AG10803 (cell line): ENCODE measurements at regions not wholly inside any gene's neighbourhood (a gene's known extent, or its start where the extent isn't known, plus 50 kb on each side); places are given as distances from the start of the nearest gene placed in this dataset.

Experiments
- DNase-seq: peaks from one replicate; pipeline ENCODE4 v3.0.0; 2010; ENCODE audit warnings: low read depth
- H3K4me3 ChIP-seq: 2 replicates; pipeline ENCODE4 v1.5.1; 2011; ENCODE audit warnings: mild to moderate bottlenecking, low read length, control low read depth
- TF ChIP-seq, protein P1 (sequence below): conservative IDR thresholded peaks from 2 replicates; pipeline ENCODE4 v1.5.1; 2011; ENCODE audit warnings: mild to moderate bottlenecking, low read length, control low read depth, inconsistent platforms

DNA sequence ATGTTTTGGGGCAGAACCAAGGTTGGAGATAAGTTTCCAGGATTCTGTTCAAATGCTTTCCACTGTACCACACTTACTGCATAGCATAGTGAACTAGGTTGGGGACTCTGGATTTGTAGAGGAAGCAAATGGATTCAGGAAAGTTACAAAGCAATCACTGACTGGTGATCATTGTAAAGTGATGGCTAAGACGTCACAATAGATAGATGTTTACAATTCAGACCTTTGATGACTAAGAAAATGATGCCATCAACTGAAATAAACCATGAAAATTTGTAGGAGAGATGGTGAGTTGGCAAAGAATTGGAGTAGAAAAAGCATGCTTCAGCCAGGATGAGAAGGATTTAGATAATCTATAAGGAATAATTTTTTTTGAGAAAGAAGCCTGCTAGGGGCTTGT is 178.0 kb downstream of the UBE2E3 start:
- TF ChIP-seq, protein P1, sequence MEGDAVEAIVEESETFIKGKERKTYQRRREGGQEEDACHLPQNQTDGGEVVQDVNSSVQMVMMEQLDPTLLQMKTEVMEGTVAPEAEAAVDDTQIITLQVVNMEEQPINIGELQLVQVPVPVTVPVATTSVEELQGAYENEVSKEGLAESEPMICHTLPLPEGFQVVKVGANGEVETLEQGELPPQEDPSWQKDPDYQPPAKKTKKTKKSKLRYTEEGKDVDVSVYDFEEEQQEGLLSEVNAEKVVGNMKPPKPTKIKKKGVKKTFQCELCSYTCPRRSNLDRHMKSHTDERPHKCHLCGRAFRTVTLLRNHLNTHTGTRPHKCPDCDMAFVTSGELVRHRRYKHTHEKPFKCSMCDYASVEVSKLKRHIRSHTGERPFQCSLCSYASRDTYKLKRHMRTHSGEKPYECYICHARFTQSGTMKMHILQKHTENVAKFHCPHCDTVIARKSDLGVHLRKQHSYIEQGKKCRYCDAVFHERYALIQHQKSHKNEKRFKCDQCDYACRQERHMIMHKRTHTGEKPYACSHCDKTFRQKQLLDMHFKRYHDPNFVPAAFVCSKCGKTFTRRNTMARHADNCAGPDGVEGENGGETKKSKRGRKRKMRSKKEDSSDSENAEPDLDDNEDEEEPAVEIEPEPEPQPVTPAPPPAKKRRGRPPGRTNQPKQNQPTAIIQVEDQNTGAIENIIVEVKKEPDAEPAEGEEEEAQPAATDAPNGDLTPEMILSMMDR = no peak
- peak; percentile 38 for DNase-seq
- no peak overlapping the region for H3K4me3 ChIP-seq

DNA sequence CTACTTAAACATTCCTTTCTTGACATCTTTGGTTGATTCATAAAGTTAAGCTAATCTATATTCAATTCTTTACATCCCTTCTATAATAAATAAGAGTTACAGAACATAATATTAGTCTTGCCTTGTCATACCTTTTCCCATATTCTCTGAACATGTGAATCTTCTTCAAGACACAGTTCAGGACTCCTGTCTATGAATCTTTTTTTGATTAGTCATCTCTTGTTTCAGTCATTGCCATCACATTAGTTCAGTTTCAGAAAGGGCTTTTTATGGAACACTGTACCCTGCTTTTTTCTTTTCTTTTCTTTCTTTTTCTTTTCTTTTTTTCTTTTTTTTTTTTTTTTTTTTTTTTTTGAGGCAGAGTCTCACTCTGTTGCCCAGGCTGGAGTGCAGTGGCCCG is 181.2 kb downstream of the UBE2E3 start:
- TF ChIP-seq, protein P1 = no peak
- no peak overlapping the region for H3K4me3 ChIP-seq
- DNase-seq = no peak

DNA sequence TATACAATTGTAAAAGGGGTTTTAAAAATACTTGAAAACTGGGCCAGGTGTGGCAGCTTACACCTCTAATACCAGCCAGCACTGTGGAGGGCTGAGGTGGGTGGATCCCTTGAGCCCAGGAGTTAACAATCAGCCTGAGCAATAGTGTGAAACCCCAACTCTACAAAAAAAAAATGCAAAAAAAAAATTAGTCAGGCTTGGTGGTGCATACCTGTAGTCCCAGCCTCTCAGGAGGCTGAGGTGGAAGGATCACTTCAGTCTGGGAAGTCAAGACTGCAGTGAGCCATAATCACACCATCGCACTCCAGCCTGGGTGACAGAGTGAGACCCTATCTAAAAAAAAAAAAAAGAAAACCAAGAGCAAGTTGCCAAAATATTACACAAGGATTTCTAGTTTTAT is 182.7 kb downstream of the UBE2E3 start:
- no peak overlapping the region for H3K4me3 ChIP-seq

DNA sequence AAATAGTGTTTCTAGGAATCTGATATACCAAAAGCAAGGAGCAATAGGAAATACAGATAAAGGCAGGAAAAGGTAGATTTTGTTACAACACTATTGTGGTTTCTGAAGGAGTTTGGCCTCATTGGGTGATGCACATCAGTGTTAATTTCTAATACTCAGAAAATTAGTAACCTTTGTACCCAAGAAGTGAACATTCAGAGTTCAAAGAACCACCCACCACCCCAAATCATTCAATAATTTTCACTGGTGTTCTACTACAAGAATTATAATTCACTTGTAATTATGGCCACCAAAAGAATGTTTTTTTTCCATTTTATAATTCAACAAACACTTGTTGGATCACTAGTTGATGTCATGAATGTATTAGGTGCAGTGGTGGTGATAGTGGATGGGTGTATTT is 183.3 kb downstream of the UBE2E3 start:
- no peak for DNase-seq
- TF ChIP-seq, protein P1 = no peak
- no peak overlapping the region for H3K4me3 ChIP-seq

More for the DNA sequence above, 182.7 kb downstream of the UBE2E3 start:
- TF ChIP-seq, protein P1 = no peak
- no peak for DNase-seq

DNA sequence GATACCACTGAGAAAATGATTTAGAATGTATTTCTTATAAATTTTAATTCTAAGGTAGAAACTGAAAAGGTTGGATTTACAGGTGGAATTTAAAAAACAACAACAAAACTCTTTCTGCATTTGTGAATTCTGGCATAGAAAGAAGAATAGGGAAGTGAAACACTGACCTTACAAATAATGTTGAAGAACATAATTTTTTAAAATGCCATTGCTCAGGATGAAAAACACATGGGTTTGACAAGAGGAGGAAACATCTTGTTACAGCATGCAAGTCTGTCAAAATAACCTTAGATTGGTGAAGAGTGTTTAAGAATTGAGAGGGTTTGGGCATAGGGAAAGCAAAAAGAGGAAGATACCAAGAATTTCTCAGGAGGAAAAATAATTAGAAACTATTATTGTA is 184.3 kb downstream of the UBE2E3 start:
- no peak overlapping the region for H3K4me3 ChIP-seq
- TF ChIP-seq, protein P1 = no peak
- no peak for DNase-seq

DNA sequence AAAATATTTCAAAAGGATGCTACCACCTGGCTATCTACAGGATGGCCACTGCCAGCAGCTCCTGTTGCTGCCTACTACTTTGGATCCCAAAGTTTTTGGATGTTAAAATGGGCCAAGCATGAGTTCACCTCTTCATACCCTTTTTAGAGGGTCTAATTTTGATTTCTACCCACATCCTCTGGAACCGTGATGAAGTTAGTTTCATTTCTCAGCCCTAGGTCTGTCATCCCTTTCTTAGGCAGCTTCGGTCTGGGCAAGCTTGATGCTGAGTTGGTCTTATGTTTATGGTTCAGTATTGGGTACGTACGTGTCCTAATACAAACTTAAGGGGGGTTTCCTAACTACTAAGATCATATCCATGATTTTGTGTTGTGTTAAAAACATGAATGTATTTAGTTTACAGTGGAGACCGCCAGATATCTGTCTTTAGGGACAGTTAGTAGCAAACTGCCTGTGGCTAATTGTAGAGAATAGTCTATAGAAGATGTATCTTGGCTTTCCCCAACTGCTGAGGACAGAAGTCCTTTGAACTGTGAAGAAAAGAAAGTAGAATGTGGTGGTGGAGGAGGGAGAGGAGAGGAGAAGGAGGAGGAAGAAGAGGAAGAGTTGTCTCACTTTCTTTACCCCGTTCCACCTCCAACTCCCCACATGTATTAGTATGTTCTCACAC is 184.9 kb downstream of the UBE2E3 start:
- H3K4me3 ChIP-seq = no peak overlapping the region
- no peak for DNase-seq
- TF ChIP-seq, protein P1 = no peak

DNA sequence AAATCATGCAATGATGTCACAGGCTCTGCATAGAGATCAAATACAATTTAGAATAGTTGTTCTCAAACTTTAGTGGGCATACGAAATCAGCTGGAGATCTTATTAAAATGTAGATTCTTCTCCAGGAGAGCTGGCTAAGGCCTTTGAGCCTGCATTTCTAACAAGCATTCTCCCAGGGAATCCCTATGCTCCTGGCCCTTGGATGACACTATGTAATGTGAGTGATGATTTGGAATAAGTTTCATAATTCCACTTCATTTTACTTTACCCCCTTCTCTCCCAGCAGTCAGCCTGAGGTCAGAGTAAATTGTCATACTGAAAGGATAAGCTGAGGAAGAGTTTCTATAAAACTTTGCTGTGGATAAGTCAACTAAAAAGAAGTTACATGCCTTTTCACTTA is 189.1 kb downstream of the UBE2E3 start:
- TF ChIP-seq, protein P1 = no peak
- H3K4me3 ChIP-seq = no peak overlapping the region
- DNase-seq = no peak
